ENCODE measurements at regions not wholly inside any gene's neighbourhood (a gene's known extent, or its start where the extent isn't known, plus 50 kb on each side); places are given as distances from the start of the nearest gene placed in this dataset.

- POLR2A ChIA-PET (ENCODE audit: low non-redundant PET) = no interaction called here
- TF ChIP-seq EZH2 (IDR thresholded peaks at IDR 0.05; ENCODE audit: borderline replicate concordance, low read depth, low read length, poor library complexity, severe bottlenecking) (no peak), CTCF (conservative IDR thresholded peaks at IDR 0.05; ENCODE audit: low read depth, low read length) (no peak)
- no peak for DNase-seq (ENCODE audit: low spot score)
- no peak overlapping the region for H3K4me3 ChIP-seq (ENCODE audit: low read depth, low read length, poor library complexity, severe bottlenecking)
- no peak overlapping the region for H3K27ac ChIP-seq (ENCODE audit: low read depth, low read length, poor library complexity, severe bottlenecking)
- H3K27me3 ChIP-seq (replicated peaks; ENCODE audit: insufficient read depth, low read depth, low read length, poor library complexity) = no peaks in the 10 kb centered on the region
- BruUV-seq (replicated peaks) = no TSS peak
- H3K36me3 ChIP-seq (ENCODE audit: insufficient read depth, low read length, poor library complexity, severe bottlenecking) = no peaks in the 10 kb centered on the region
- intact Hi-C loops (cut with micrococcal nuclease; ENCODE audit: unreplicated experiment) = no loop called here
- CTCF ChIA-PET = no interaction called here
- no peaks in the 10 kb centered on the region for H3K4me1 ChIP-seq (ENCODE audit: insufficient read depth, low read length, poor library complexity, severe bottlenecking)
- no peaks in the 10 kb centered on the region for H3K9me3 ChIP-seq (ENCODE audit: low read depth, low read length, poor library complexity, severe bottlenecking)
Measured at GRCh38 chr13:107901230-107901629, 314.1 kb downstream of the LIG4 start.

GRCh38 chr13:107900775-107901174 lies 314.6 kb downstream of the LIG4 start:
- Histone ChIP-seq H3K4me1 (ENCODE audit: insufficient read depth, low read length, poor library complexity, severe bottlenecking) (no peaks in the 10 kb centered on the region), H3K27me3 (replicated peaks; ENCODE audit: insufficient read depth, low read depth, low read length, poor library complexity) (no peaks in the 10 kb centered on the region), H3K4me3 (ENCODE audit: low read depth, low read length, poor library complexity, severe bottlenecking) (no peak overlapping the region), H3K9me3 (ENCODE audit: low read depth, low read length, poor library complexity, severe bottlenecking) (no peaks in the 10 kb centered on the region), H3K36me3 (ENCODE audit: insufficient read depth, low read length, poor library complexity, severe bottlenecking) (no peaks in the 10 kb centered on the region), H3K27ac (ENCODE audit: low read depth, low read length, poor library complexity, severe bottlenecking) (no peak overlapping the region)
- intact Hi-C loops (cut with micrococcal nuclease; ENCODE audit: unreplicated experiment) = no loop called here
- no TSS peak for BruUV-seq (replicated peaks)
- no peak for DNase-seq (ENCODE audit: low spot score)
- TF ChIP-seq EZH2 (IDR thresholded peaks at IDR 0.05; ENCODE audit: borderline replicate concordance, low read depth, low read length, poor library complexity, severe bottlenecking) (no peak), CTCF (conservative IDR thresholded peaks at IDR 0.05; ENCODE audit: low read depth, low read length) (no peak)
- POLR2A ChIA-PET (ENCODE audit: low non-redundant PET) = no interaction called here
- CTCF ChIA-PET = no interaction called here

DNA sequence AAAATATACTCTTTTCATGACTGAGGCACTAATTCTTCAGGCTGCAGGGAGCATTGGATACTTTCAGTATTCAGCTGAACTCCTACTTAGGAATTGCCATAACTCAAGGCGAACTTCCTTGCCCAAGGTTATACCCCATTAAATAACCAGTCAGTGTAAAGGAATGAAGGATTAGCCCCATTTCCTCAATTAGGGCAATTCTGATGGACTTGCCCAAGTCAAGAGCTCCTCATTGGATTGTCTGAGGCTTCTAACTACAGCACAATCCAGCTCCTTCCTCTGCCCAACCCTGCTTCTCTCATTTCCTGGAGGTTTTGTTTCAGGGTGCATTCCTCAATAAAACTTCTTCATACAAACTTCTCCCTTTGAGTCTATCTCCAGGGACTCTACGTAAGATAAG lies 329.2 kb downstream of the LIG4 start:
- BruUV-seq (replicated peaks) = no TSS peak
- no peaks in the 10 kb centered on the region for H3K36me3 ChIP-seq (ENCODE audit: insufficient read depth, low read length, poor library complexity, severe bottlenecking)
- H3K9me3 ChIP-seq (ENCODE audit: low read depth, low read length, poor library complexity, severe bottlenecking) = no peaks in the 10 kb centered on the region
- no peaks in the 10 kb centered on the region for H3K4me1 ChIP-seq (ENCODE audit: insufficient read depth, low read length, poor library complexity, severe bottlenecking)
- no peak overlapping the region for H3K4me3 ChIP-seq (ENCODE audit: low read depth, low read length, poor library complexity, severe bottlenecking)
- CTCF ChIA-PET = no interaction called here
- intact Hi-C loops (cut with micrococcal nuclease; ENCODE audit: unreplicated experiment) = no loop called here
- TF ChIP-seq CTCF (conservative IDR thresholded peaks at IDR 0.05; ENCODE audit: low read depth, low read length) (no peak), EZH2 (IDR thresholded peaks at IDR 0.05; ENCODE audit: borderline replicate concordance, low read depth, low read length, poor library complexity, severe bottlenecking) (no peak)
- H3K27ac ChIP-seq (ENCODE audit: low read depth, low read length, poor library complexity, severe bottlenecking) = no peak overlapping the region
- H3K27me3 ChIP-seq (replicated peaks; ENCODE audit: insufficient read depth, low read depth, low read length, poor library complexity) = no peaks in the 10 kb centered on the region
- POLR2A ChIA-PET (ENCODE audit: low non-redundant PET) = no interaction called here
- DNase-seq (ENCODE audit: low spot score) = no peak

Data from A673 (cell line).